ENCODE measurements at regions not wholly inside any gene's neighbourhood (a gene's known extent, or its start where the extent isn't known, plus 50 kb on each side); places are given as distances from the start of the nearest gene placed in this dataset.

GRCh38 chr9:27924502-27924901, 351.2 kb upstream of the C9orf72 start:
- Histone ChIP-seq H3K27ac (ENCODE audit: low read depth, low read length, poor library complexity, severe bottlenecking) (no peak overlapping the region), H3K4me2 (ENCODE audit: low read length) (no peak overlapping the region), H3F3A (ENCODE audit: insufficient read depth, low read length) (no peaks in the 10 kb centered on the region), H3K9me3 (ENCODE audit: low read length) (no peaks in the 10 kb centered on the region), H4K20me1 (ENCODE audit: insufficient read depth, low read length) (no peaks in the 10 kb centered on the region), H3K9ac (ENCODE audit: low read length) (no peak overlapping the region), H3K36me3 (ENCODE audit: insufficient read depth, low read length) (no peaks in the 10 kb centered on the region), H3K79me2 (ENCODE audit: insufficient read depth, low read length) (no peaks in the 10 kb centered on the region), H3K27me3 (ENCODE audit: insufficient read depth, low read length) (no peaks in the 10 kb centered on the region), H3K4me3 (ENCODE audit: low read depth, low read length, poor library complexity, severe bottlenecking) (no peak overlapping the region), H3K4me1 (ENCODE audit: insufficient read depth, low read length, severe bottlenecking) (no peaks in the 10 kb centered on the region), H2AFZ (ENCODE audit: low read length) (no peak overlapping the region), H3K9me2 (ENCODE audit: low read depth, low read length) (no peaks in the 10 kb centered on the region)
- TF ChIP-seq EZH2 (IDR thresholded peaks at IDR 0.05; ENCODE audit: borderline replicate concordance, low read length) (no peak), CTCF (IDR thresholded peaks at IDR 0.05; ENCODE audit: low read length) (no peak)

- Histone ChIP-seq H3K9me2 (ENCODE audit: low read depth, low read length) (no peaks in the 10 kb centered on the region), H3K4me3 (ENCODE audit: low read depth, low read length, poor library complexity, severe bottlenecking) (no peak overlapping the region), H3K9me3 (ENCODE audit: low read length) (no peaks in the 10 kb centered on the region), H3K27ac (ENCODE audit: low read depth, low read length, poor library complexity, severe bottlenecking) (no peak overlapping the region), H3K27me3 (ENCODE audit: insufficient read depth, low read length) (no peaks in the 10 kb centered on the region), H4K20me1 (ENCODE audit: insufficient read depth, low read length) (no peaks in the 10 kb centered on the region), H3K79me2 (ENCODE audit: insufficient read depth, low read length) (no peaks in the 10 kb centered on the region), H3F3A (ENCODE audit: insufficient read depth, low read length) (no peaks in the 10 kb centered on the region), H3K4me1 (ENCODE audit: insufficient read depth, low read length, severe bottlenecking) (no peaks in the 10 kb centered on the region), H2AFZ (ENCODE audit: low read length) (no peak overlapping the region), H3K9ac (ENCODE audit: low read length) (no peak overlapping the region), H3K4me2 (ENCODE audit: low read length) (no peak overlapping the region), H3K36me3 (ENCODE audit: insufficient read depth, low read length) (no peaks in the 10 kb centered on the region)
- TF ChIP-seq EZH2 (IDR thresholded peaks at IDR 0.05; ENCODE audit: borderline replicate concordance, low read length) (no peak), CTCF (IDR thresholded peaks at IDR 0.05; ENCODE audit: low read length) (no peak)
These were observed 352.5 kb upstream of the C9orf72 start for GRCh38 chr9:27925815-27926214.

- TF ChIP-seq CTCF (IDR thresholded peaks at IDR 0.05; ENCODE audit: low read length) = no peak
- no peak for TF ChIP-seq EZH2 (IDR thresholded peaks at IDR 0.05; ENCODE audit: borderline replicate concordance, low read length)
- H3K79me2 ChIP-seq (ENCODE audit: insufficient read depth, low read length) = no peaks in the 10 kb centered on the region
- H3K4me3 ChIP-seq (ENCODE audit: low read depth, low read length, poor library complexity, severe bottlenecking) = no peak overlapping the region
- no peak overlapping the region for H3K9ac ChIP-seq (ENCODE audit: low read length)
- no peak overlapping the region for H2AFZ ChIP-seq (ENCODE audit: low read length)
- no peaks in the 10 kb centered on the region for H3K4me1 ChIP-seq (ENCODE audit: insufficient read depth, low read length, severe bottlenecking)
- H4K20me1 ChIP-seq (ENCODE audit: insufficient read depth, low read length) = no peaks in the 10 kb centered on the region
- no peaks in the 10 kb centered on the region for H3K36me3 ChIP-seq (ENCODE audit: insufficient read depth, low read length)
- no peaks in the 10 kb centered on the region for H3K9me2 ChIP-seq (ENCODE audit: low read depth, low read length)
- no peaks in the 10 kb centered on the region for H3K9me3 ChIP-seq (ENCODE audit: low read length)
- no peak overlapping the region for H3K4me2 ChIP-seq (ENCODE audit: low read length)
- no peaks in the 10 kb centered on the region for H3F3A ChIP-seq (ENCODE audit: insufficient read depth, low read length)
- no peaks in the 10 kb centered on the region for H3K27me3 ChIP-seq (ENCODE audit: insufficient read depth, low read length)
- no peak overlapping the region for H3K27ac ChIP-seq (ENCODE audit: low read depth, low read length, poor library complexity, severe bottlenecking)
These were observed 356.6 kb upstream of the C9orf72 start for GRCh38 chr9:27929841-27930240.
